Tibial nerve (tissue), 3 donors: ENCODE measurements at regions not wholly inside any gene's neighbourhood (a gene's known extent, or its start where the extent isn't known, plus 50 kb on each side); places are given as distances from the start of the nearest gene placed in this dataset.

Experiments
- CTCF ChIP-seq, 5 experiments: fragments of 200-600 bp in 3 of 5; fragments of 450-650 bp in 2 of 5; sonication (generic) in 3 of 5; IDR thresholded peaks; one replicate each; pipeline ENCODE4 v1.5.1; 2016 to 2019; ENCODE audit warnings: antibody characterized with exemption in 5 of 5, mild to moderate bottlenecking in 3 of 5, moderate library complexity in 2 of 5
- POLR2A ChIP-seq, 2 donors: fragments of 450-650 bp; IDR thresholded peaks; one replicate each; pipeline ENCODE4 v1.6.1; 2017; ENCODE audit warnings: antibody characterized with exemption in 2 of 2, mild to moderate bottlenecking in 2 of 2, moderate library complexity in 2 of 2

- TF ChIP-seq POLR2A (IDR thresholded peaks at IDR 0.05) = no peak
- TF ChIP-seq CTCF (IDR thresholded peaks at IDR 0.05) = no peak
Measured at GRCh38 chr3:140763532-140763931, 85.7 kb downstream of the TRIM42 start.
